K562 (cell line): ENCODE measurements at regions not wholly inside any gene's neighbourhood (a gene's known extent, or its start where the extent isn't known, plus 50 kb on each side); places are given as distances from the start of the nearest gene placed in this dataset.

ENCODE experiments used
- ATAC-seq: fragments of 200-7000 bp; cut with Tn5 transposase; 3 replicates; pipeline ENCODE4 v1.9.1; 2020; ENCODE audit warnings: moderate library complexity
- BruUV-seq: library from RNA; stranded (reverse); fragments of 400-500 nt; replicated peaks from 2 replicates; lab custom pipeline; 2021; lab: Mats Ljungman, UMichigan
- CTCF ChIA-PET: fragments of 300-600 bp; formaldehyde crosslinking; extraction: SDS; loops from one replicate; lab custom pipeline; 2021; ENCODE audit warnings: low intra/inter-chr PET ratio; lab: Yijun Ruan, JAX
- POLR2A ChIA-PET: fragments of 300-600, 350-650 bp; sonication (Branson Sonifier 250); formaldehyde crosslinking; extraction: SDS; loops from one replicate; lab custom pipeline; 2021; ENCODE audit warnings: antibody characterized with exemption, inconsistent platforms; lab: Yijun Ruan, JAX
- DNase-seq, 4 experiments: peaks; one replicate each; pipeline versions ENCODE4 v3.0.0 to v3.0.0-alpha.2; 2011 to 2018; ENCODE audit warnings: low spot score in 3 of 4, mixed read lengths in 3 of 4; ENCODE audit errors: extremely low read depth in 1 of 4
- FAIRE-seq: peaks from 2 replicates; lab custom pipeline; 2011; peaks lifted over from hg19 to GRCh38; lab: Jason Lieb, UNC
- H2AFZ ChIP-seq: 2 replicates; pipeline ENCODE4 v1.6.0; 2011; ENCODE audit warnings: low read depth, low read length, control low read depth, inconsistent platforms
- H3K27ac ChIP-seq: fragments of 200-600 bp; 3 replicates; pipeline ENCODE4 v1.8.0; 2011; ENCODE audit warnings: low read depth, mild to moderate bottlenecking, control low read depth, inconsistent platforms, low read length, moderate library complexity, mixed read lengths; ENCODE audit errors: extremely low read depth
- H3K27me3 ChIP-seq, 2 experiments: fragments of 300-600 bp in 1 of 2; 2 replicates in 1 of 2; 3 replicates in 1 of 2; pipeline versions ENCODE4 v1.6.0 to v1.8.0; 2011; ENCODE audit warnings: inconsistent platforms in 2 of 2, low read length in 2 of 2, mild to moderate bottlenecking in 1 of 2, mixed read lengths in 1 of 2, moderate library complexity in 1 of 2; ENCODE audit not compliant: control insufficient read depth in 2 of 2, insufficient read depth in 2 of 2
- H3K36me3 ChIP-seq: fragments of 300-600 bp; 3 replicates; pipeline ENCODE4 v1.8.0; 2011; ENCODE audit warnings: mild to moderate bottlenecking, low read length, inconsistent platforms; ENCODE audit not compliant: control insufficient read depth, insufficient read depth
- H3K4me1 ChIP-seq, 2 experiments: fragments of 200-600 bp in 1 of 2; replicated peaks in 1 of 2; 2 replicates in 1 of 2; 3 replicates in 1 of 2; pipeline versions ENCODE4 v1.5.1 to v1.8.0; 2011; ENCODE audit warnings: inconsistent platforms in 2 of 2, low read length in 2 of 2, mild to moderate bottlenecking in 1 of 2, mixed read lengths in 1 of 2, moderate library complexity in 1 of 2; ENCODE audit not compliant: control insufficient read depth in 2 of 2, insufficient read depth in 2 of 2
- H3K4me2 ChIP-seq: 2 replicates; pipeline ENCODE4 v1.6.1; 2011; ENCODE audit warnings: low read length, control low read depth, inconsistent platforms, mixed read lengths; ENCODE audit not compliant: insufficient read depth
- H3K4me3 ChIP-seq: fragments of 200-600 bp; sonication (generic), shearing (Covaris generic); 2 replicates; pipeline ENCODE4 v1.5.1; 2016; ENCODE audit warnings: control low read depth, inconsistent platforms
- H3K79me2 ChIP-seq: fragments of 200-600 bp; 3 replicates; pipeline ENCODE4 v1.8.0; 2011; ENCODE audit warnings: low read length, inconsistent platforms; ENCODE audit not compliant: control insufficient read depth, insufficient read depth
- H3K9ac ChIP-seq, 2 experiments: 2 replicates each; pipeline versions ENCODE4 v1.6.0 to v1.6.1; 2011; ENCODE audit warnings: low read depth in 2 of 2, low read length in 2 of 2, control low read depth in 1 of 2, inconsistent platforms in 1 of 2, mild to moderate bottlenecking in 1 of 2, mixed read lengths in 1 of 2; ENCODE audit not compliant: insufficient read depth in 1 of 2
- H3K9me1 ChIP-seq: one replicate; pipeline ENCODE4 v1.6.0; 2011; ENCODE audit warnings: inconsistent platforms, mild to moderate bottlenecking, low read length, moderate library complexity; ENCODE audit not compliant: control insufficient read depth, insufficient read depth
- H3K9me3 ChIP-seq: replicated peaks from 2 replicates; pipeline ENCODE4 v1.5.1; 2011; ENCODE audit warnings: low read depth, low read length, inconsistent platforms; ENCODE audit not compliant: control insufficient read depth, insufficient read depth
- H4K20me1 ChIP-seq: replicated peaks from 2 replicates; pipeline ENCODE4 v1.6.1; 2011; ENCODE audit warnings: low read length, inconsistent platforms, mixed read lengths; ENCODE audit not compliant: control insufficient read depth, insufficient read depth
- BACH1 ChIP-seq: fragments of 200-800 bp; sonication (Bioruptor generic); IDR thresholded peaks from 2 replicates; pipeline ENCODE4 v1.6.1; 2016; ENCODE audit warnings: missing genetic modification characterization, missing compliant biosample characterization
- CAMTA2 ChIP-seq: fragments of 250-450 bp; sonication (Bioruptor Pico); conservative IDR thresholded peaks from 2 replicates; pipeline ENCODE4 v1.5.1; 2022
- HLTF ChIP-seq: fragments of 450-650 bp; IDR thresholded peaks from 2 replicates; pipeline ENCODE4 v1.6.1; 2016
- MTA2 ChIP-seq: fragments of 450-650 bp; IDR thresholded peaks from 2 replicates; pipeline ENCODE4 v1.6.1; 2016; ENCODE audit warnings: low read depth
- NRF1 ChIP-seq, 2 experiments: fragments of 450-650 bp; IDR thresholded peaks in 1 of 2; conservative IDR thresholded peaks in 1 of 2; 2 replicates each; pipeline ENCODE4 v1.6.1; 2014; ENCODE audit warnings: mild to moderate bottlenecking in 2 of 2
- RBM15 ChIP-seq: fragments of 200-400 bp; formaldehyde crosslinking; IDR thresholded peaks from 2 replicates; pipeline ENCODE4 v1.6.1; 2018; ENCODE audit warnings: mild to moderate bottlenecking, low read length, moderate library complexity; ENCODE audit not compliant: insufficient read depth
- SAP30 ChIP-seq: fragments of 200-600 bp; sonication (generic); IDR thresholded peaks from 2 replicates; pipeline ENCODE4 v1.6.1; 2012; ENCODE audit warnings: borderline replicate concordance, low read depth, mild to moderate bottlenecking, moderate library complexity, low read length, control low read depth, inconsistent platforms; ENCODE audit not compliant: insufficient read depth, poor library complexity, severe bottlenecking
- SMARCB1 ChIP-seq: IDR thresholded peaks from 2 replicates; pipeline ENCODE4 v1.6.1; 2011; ENCODE audit warnings: improper control_type of control experiment, low read depth; ENCODE audit not compliant: insufficient read length
- XRCC4 ChIP-seq: IDR thresholded peaks from one replicate; pipeline ENCODE4 v1.6.1; 2011; ENCODE audit not compliant: insufficient read depth, insufficient read length; ENCODE audit errors: extremely low read depth
- ZKSCAN1 ChIP-seq: fragments of 150-350 bp; IDR thresholded peaks from 2 replicates; pipeline ENCODE4 v1.6.1; 2016; ENCODE audit warnings: low read depth, low read length
- ZNF224 ChIP-seq: sonication (generic); formaldehyde crosslinking; IDR thresholded peaks from 2 replicates; pipeline ENCODE4 v1.8.0; 2022; ENCODE audit warnings: mild to moderate bottlenecking, missing genetic modification reagents
- ZNF592 ChIP-seq: fragments of 450-650 bp; IDR thresholded peaks from 2 replicates; pipeline ENCODE4 v1.6.1; 2017; ENCODE audit warnings: antibody characterized with exemption, mild to moderate bottlenecking
- WGBS: fragments of 100-300 bp; shearing (Covaris generic); methylation state at CpG from one replicate; pipeline ENCODE4 v1.1.6; 2016; ENCODE audit warnings: low coverage, mixed read lengths; ENCODE audit not compliant: insufficient coverage; ENCODE audit errors: missing lambda C conversion rate; 5-methylcytosine and 5-hydroxymethylcytosine counted together
- in situ Hi-C: fragments of 300-500 bp; cut with MboI; formaldehyde crosslinking; loops from 4 replicates; pipeline ENCODE4 v1.15.0; 2018; ENCODE audit warnings: inconsistent platforms, mixed read lengths
- intact Hi-C: fragments of 100-400 bp; cut with micrococcal nuclease; formaldehyde crosslinking; loops from 2 replicates; pipeline ENCODE4 v1.14.2; 2022

- H3K36me3 ChIP-seq, result no peaks in the 10 kb centered on the region
- no TSS peak for BruUV-seq
- intact Hi-C loops (no loop called here), in situ Hi-C loops (no loop called here)
- no peak overlapping the region for H3K27ac ChIP-seq
- H3K9me1 ChIP-seq, result no peaks in the 10 kb centered on the region
- no peak for FAIRE-seq
- TF ChIP-seq ZKSCAN1 (no peak), CAMTA2 (CRISPR knock-in tag) (no peak), SMARCB1 (no peak), BACH1 (tag) (no peak), NRF1 (conservative IDR thresholded peaks at IDR 0.05 in 1 of 2, IDR thresholded peaks at IDR 0.05 in 1 of 2) (no peak), MTA2 (no peak), SAP30 (no peak), RBM15 (no peak), ZNF224 (CRISPR knock-in tag) (no peak), HLTF (no peak), XRCC4 (no peak), ZNF592 (no peak)
- no peaks in the 10 kb centered on the region for H4K20me1 ChIP-seq
- no peak for ATAC-seq
- H3K79me2 ChIP-seq, result no peaks in the 10 kb centered on the region
- WGBS, result under 1% methylated on average over 6 of the region's 6 CpGs
- H3K9me3 ChIP-seq, result no peaks in the 10 kb centered on the region
- H3K27me3 ChIP-seq, result peaks cover 6 to 19% of the 10 kb centered on the region in 2 experiments; a peak in 4 of 5 replicates
- H2AFZ ChIP-seq, result no peak overlapping the region
- H3K4me3 ChIP-seq, result no peak overlapping the region
- H3K4me2 ChIP-seq, result no peak overlapping the region
- DNase-seq, result no peak
- no peaks in the 10 kb centered on the region for H3K4me1 ChIP-seq
- POLR2A ChIA-PET, result interaction anchor here (1.4 to 1.7 kb wide), 2 partner anchors 10 to 32 kb away, joined by 3 to 5 read pairs; no protein-coding TSS in a partner anchor
- CTCF ChIA-PET, result no interaction called here
- H3K9ac ChIP-seq, result no peak overlapping the region
These were observed 105.0 kb upstream of the VIPR2 start for GRCh38 chr7:159249671-159250070.
